HEK293T (cell line): ENCODE measurements at regions not wholly inside any gene's neighbourhood (a gene's known extent, or its start where the extent isn't known, plus 50 kb on each side); places are given as distances from the start of the nearest gene placed in this dataset.

Experiments
- BHLHE40 ChIP-seq: fragments of 450-650 bp; IDR thresholded peaks from 2 replicates; pipeline ENCODE4 v1.6.1; 2016; ENCODE audit warnings: mild to moderate bottlenecking, moderate library complexity, borderline replicate concordance
- CTBP1 ChIP-seq: fragments of 450-650 bp; IDR thresholded peaks from 2 replicates; pipeline ENCODE4 v1.6.1; 2016; ENCODE audit warnings: borderline replicate concordance
- ELF4 ChIP-seq: fragments of 450-650 bp; IDR thresholded peaks from 2 replicates; pipeline ENCODE4 v1.6.1; 2017; ENCODE audit warnings: antibody characterized with exemption
- FOXK2 ChIP-seq: fragments of 450-650 bp; IDR thresholded peaks from 2 replicates; pipeline ENCODE4 v1.6.1; 2016; ENCODE audit warnings: mild to moderate bottlenecking
- FOXM1 ChIP-seq: fragments of 450-650 bp; IDR thresholded peaks from 2 replicates; pipeline ENCODE4 v1.6.1; 2017; ENCODE audit warnings: mild to moderate bottlenecking, borderline replicate concordance
- LEF1 ChIP-seq: fragments of 450-650 bp; IDR thresholded peaks from 2 replicates; pipeline ENCODE4 v1.6.1; 2017; ENCODE audit warnings: mild to moderate bottlenecking, borderline replicate concordance
- NFRKB ChIP-seq: fragments of 450-650 bp; IDR thresholded peaks from 2 replicates; pipeline ENCODE4 v1.6.1; 2016; ENCODE audit warnings: mild to moderate bottlenecking, moderate library complexity
- SP1 ChIP-seq: fragments of 450-650 bp; IDR thresholded peaks from 2 replicates; pipeline ENCODE4 v1.6.1; 2017
- SUZ12 ChIP-seq: fragments of 450-650 bp; IDR thresholded peaks from 2 replicates; pipeline ENCODE4 v1.6.1; 2016; ENCODE audit warnings: mild to moderate bottlenecking
- TARDBP ChIP-seq: fragments of 450-650 bp; IDR thresholded peaks from 2 replicates; pipeline ENCODE4 v1.6.1; 2016

GRCh38 chr11:31921081-31921480 is 110.0 kb upstream of the PAX6 start:
- TF ChIP-seq FOXK2 (no peak), TARDBP (no peak), SP1 (no peak), FOXM1 (no peak), NFRKB (no peak), SUZ12 (no peak), BHLHE40 (no peak), ELF4 (no peak), CTBP1 (no peak), LEF1 (no peak)
